Transverse colon (tissue), 4 donors: ENCODE measurements at regions not wholly inside any gene's neighbourhood (a gene's known extent, or its start where the extent isn't known, plus 50 kb on each side); places are given as distances from the start of the nearest gene placed in this dataset.

Source experiments
- DNase-seq: peaks from one replicate; pipeline ENCODE4 v3.0.0-alpha.2; 2019
- H3K27ac ChIP-seq, 4 donors: fragments of 200-600 bp; sonication (generic); 2 replicates each; pipeline ENCODE4 v1.5.1; 2016 to 2018; ENCODE audit warnings: inconsistent platforms in 4 of 4
- H3K27me3 ChIP-seq: fragments of 200-600 bp; sonication (generic); 2 replicates; pipeline ENCODE4 v1.5.1; 2017; ENCODE audit warnings: inconsistent platforms
- H3K36me3 ChIP-seq, 4 donors: fragments of 200-600 bp; sonication (generic); 2 replicates each; pipeline ENCODE4 v1.5.1; 2017 to 2019; ENCODE audit warnings: inconsistent platforms in 4 of 4
- H3K4me1 ChIP-seq, 4 donors: fragments of 200-600 bp; sonication (generic); 2 replicates each; pipeline ENCODE4 v1.5.1; 2017 to 2020; ENCODE audit warnings: inconsistent platforms in 4 of 4
- H3K4me3 ChIP-seq, 4 donors: fragments of 200-600 bp; sonication (generic); 1 replicate in 1 of 4; 2 replicates in 3 of 4; pipeline versions ENCODE4 v1.5.1 to v1.6.1; 2017 to 2019; ENCODE audit warnings: inconsistent platforms in 4 of 4
- H3K9me3 ChIP-seq, 2 donors: fragments of 200-600 bp; sonication (generic); 2 replicates each; pipeline ENCODE4 v1.5.1; 2017 to 2019; ENCODE audit warnings: inconsistent platforms in 2 of 2
- EP300 ChIP-seq: sonication (generic); formaldehyde crosslinking; IDR thresholded peaks from one replicate; pipeline ENCODE4 v1.6.1; 2017; ENCODE audit warnings: antibody characterized with exemption, low read depth
- POLR2A ChIP-seq: fragments of 450-650 bp; IDR thresholded peaks from one replicate; pipeline ENCODE4 v1.6.1; 2016; ENCODE audit warnings: antibody characterized with exemption, mild to moderate bottlenecking, moderate library complexity
- POLR2AphosphoS5 ChIP-seq, 3 donors: sonication (generic); formaldehyde crosslinking; IDR thresholded peaks; one replicate each; pipeline ENCODE4 v1.6.1; 2016; ENCODE audit warnings: antibody characterized with exemption in 3 of 3
- WGBS, 2 donors: methylation state at CpG; one replicate each; pipeline ENCODE4 v1.1.5; 2018; ENCODE audit warnings: low coverage in 1 of 2; 5-methylcytosine and 5-hydroxymethylcytosine counted together
- in situ Hi-C, 4 donors: fragments of 200-750 bp; cut with MboI; loops; one replicate each; pipeline versions ENCODE4 v1.15.0 to v1.15.1; 2017; ENCODE audit warnings: low sequenced_read_pairs in 3 of 4, low pct_ligation_motif_present in 1 of 4, low pct_unique_long_range_greater_than_20kb in 1 of 4
- intact Hi-C: fragments of 100-400 bp; cut with DNase I; formaldehyde crosslinking; loops from one replicate; pipeline ENCODE4 v1.15.1; 2023; ENCODE audit warnings: low total_unique reads
- TF ChIP-seq, protein P1 (sequence below), 5 experiments: fragments of 200-600 bp in 3 of 5; fragments of 450-650 bp in 2 of 5; sonication (generic) in 3 of 5; IDR thresholded peaks; 1 replicate in 2 of 5; 2 replicates in 3 of 5; pipeline ENCODE4 v1.5.1; 2016 to 2017; ENCODE audit warnings: antibody characterized with exemption in 5 of 5, inconsistent platforms in 3 of 5, mild to moderate bottlenecking in 2 of 5, moderate library complexity in 1 of 5

DNA sequence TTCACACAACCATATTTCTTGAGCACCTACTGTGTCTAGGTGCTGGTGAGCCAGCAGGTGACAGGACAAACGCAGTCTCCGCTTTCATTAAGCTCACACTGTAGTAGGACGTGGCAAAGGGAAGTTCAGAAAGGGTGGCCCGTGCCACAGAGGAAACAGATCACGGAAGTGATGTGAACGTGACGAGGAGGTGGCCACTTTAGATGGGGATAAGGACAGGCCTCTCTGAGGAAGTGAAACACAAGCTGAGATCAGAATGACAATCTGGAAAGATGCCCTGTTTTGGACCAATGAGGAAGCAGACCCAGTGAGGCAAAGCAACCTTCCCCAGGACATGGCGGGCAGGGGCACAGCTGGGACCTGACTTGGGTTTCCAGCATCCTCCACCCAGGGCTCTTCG lies 127.4 kb upstream of the PRMT8 start:
- no peaks in the 10 kb centered on the region for H3K36me3 ChIP-seq
- in situ Hi-C loops, result no loop called here
- intact Hi-C loops, result no loop called here
- no peak overlapping the region for H3K27ac ChIP-seq
- WGBS, 2 donors, result 65% methylated on average over 9 of the region's 9 CpGs; no CpG with 5 or more reads in 1 of the 2 donors
- no peak overlapping the region for H3K4me3 ChIP-seq
- no peak for TF ChIP-seq POLR2A
- no peak for TF ChIP-seq POLR2AphosphoS5 (IDR thresholded peaks at IDR 0.05)
- no peak for TF ChIP-seq EP300
- TF ChIP-seq, protein P1, sequence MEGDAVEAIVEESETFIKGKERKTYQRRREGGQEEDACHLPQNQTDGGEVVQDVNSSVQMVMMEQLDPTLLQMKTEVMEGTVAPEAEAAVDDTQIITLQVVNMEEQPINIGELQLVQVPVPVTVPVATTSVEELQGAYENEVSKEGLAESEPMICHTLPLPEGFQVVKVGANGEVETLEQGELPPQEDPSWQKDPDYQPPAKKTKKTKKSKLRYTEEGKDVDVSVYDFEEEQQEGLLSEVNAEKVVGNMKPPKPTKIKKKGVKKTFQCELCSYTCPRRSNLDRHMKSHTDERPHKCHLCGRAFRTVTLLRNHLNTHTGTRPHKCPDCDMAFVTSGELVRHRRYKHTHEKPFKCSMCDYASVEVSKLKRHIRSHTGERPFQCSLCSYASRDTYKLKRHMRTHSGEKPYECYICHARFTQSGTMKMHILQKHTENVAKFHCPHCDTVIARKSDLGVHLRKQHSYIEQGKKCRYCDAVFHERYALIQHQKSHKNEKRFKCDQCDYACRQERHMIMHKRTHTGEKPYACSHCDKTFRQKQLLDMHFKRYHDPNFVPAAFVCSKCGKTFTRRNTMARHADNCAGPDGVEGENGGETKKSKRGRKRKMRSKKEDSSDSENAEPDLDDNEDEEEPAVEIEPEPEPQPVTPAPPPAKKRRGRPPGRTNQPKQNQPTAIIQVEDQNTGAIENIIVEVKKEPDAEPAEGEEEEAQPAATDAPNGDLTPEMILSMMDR (IDR thresholded peaks at IDR 0.05), result no peak
- H3K4me1 ChIP-seq, result peaks cover 0 to 8% (median 5%) of the 10 kb centered on the region in 4 donors
- peaks cover 61% of the 10 kb centered on the region for H3K27me3 ChIP-seq
- no peaks in the 10 kb centered on the region for H3K9me3 ChIP-seq
- peak; percentile 19 for DNase-seq

DNA sequence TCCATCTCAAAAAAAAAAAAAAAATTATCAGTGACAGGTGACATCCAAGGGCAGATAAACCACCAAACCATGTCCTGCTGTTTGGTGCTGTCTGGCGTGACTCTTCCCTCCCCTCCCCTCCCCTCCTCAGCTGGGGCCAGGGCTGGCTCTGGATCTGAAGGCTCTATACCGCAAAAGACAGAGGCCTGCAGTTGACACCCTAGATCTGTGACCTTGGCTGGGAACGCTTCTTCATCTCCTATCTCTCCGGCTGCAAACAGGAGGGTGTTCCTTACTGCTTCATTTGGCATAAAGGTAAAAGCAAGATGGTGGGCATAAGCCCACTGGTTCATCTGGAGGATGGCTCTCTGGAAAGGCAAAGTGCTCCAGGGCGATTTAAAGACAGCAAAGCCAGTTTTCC lies 126.8 kb upstream of the PRMT8 start:
- in situ Hi-C loops, result no loop called here
- Histone ChIP-seq H3K36me3 (no peaks in the 10 kb centered on the region), H3K4me1 (peaks cover 0 to 8% (median 5%) of the 10 kb centered on the region in 4 donors), H3K9me3 (no peaks in the 10 kb centered on the region), H3K27ac (no peak overlapping the region), H3K27me3 (peaks cover 61% of the 10 kb centered on the region), H3K4me3 (no peak overlapping the region)
- no peak for DNase-seq
- 76 to 90% methylated on average over 2 to 5 of the region's 5 CpGs for WGBS, 2 donors
- intact Hi-C loops, result no loop called here
- TF ChIP-seq POLR2AphosphoS5 (IDR thresholded peaks at IDR 0.05) (no peak), POLR2A (no peak), EP300 (no peak)
- TF ChIP-seq, protein P1 (IDR thresholded peaks at IDR 0.05), result no peak

DNA sequence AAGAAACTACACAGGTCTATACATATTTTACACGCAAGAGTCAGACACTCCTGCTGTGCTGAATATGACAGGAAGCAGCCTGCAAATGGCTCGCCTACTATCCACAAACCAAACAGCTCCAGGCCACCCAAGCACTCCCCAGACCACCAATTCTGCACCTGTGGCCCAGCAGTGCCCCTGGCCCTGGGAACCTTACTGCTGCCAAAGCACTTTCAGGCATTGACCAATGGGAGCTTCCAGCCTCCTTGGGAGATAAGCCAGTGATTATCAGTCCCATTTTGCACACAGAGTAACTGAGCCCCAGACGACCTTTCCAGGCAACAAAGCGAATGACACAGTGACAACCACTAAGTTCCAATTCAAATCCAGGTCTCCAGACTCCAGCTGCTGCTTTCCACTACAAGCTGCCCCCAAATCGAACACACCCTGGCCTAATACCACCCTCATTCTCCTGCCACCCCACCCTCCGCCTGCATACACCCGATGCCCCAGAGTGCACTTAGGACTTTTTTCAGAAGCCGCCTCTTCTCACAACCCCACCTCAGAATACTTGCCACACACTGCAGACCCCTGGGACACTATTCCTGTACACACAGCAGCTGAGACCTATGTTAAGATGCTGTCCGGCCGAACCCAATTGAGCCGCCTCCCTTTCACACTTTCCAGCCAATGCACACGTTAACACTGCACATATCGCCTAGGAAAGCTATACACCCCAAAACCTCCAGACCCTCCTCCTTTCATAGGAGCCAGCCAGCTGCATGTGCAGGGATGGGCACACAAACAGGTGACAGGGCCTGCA lies 126.1 kb upstream of the PRMT8 start:
- no peak overlapping the region for H3K4me3 ChIP-seq
- peaks cover 61% of the 10 kb centered on the region for H3K27me3 ChIP-seq
- 76 to 85% methylated on average over 6 to 13 of the region's 13 CpGs for WGBS, 2 donors
- intact Hi-C loops, result no loop called here
- H3K4me1 ChIP-seq, result peaks cover 0 to 8% (median 5%) of the 10 kb centered on the region in 4 donors
- DNase-seq, result no peak
- in situ Hi-C loops, result no loop called here
- TF ChIP-seq POLR2AphosphoS5 (IDR thresholded peaks at IDR 0.05), result no peak
- H3K27ac ChIP-seq, result no peak overlapping the region
- no peaks in the 10 kb centered on the region for H3K36me3 ChIP-seq
- H3K9me3 ChIP-seq, result no peaks in the 10 kb centered on the region

DNA sequence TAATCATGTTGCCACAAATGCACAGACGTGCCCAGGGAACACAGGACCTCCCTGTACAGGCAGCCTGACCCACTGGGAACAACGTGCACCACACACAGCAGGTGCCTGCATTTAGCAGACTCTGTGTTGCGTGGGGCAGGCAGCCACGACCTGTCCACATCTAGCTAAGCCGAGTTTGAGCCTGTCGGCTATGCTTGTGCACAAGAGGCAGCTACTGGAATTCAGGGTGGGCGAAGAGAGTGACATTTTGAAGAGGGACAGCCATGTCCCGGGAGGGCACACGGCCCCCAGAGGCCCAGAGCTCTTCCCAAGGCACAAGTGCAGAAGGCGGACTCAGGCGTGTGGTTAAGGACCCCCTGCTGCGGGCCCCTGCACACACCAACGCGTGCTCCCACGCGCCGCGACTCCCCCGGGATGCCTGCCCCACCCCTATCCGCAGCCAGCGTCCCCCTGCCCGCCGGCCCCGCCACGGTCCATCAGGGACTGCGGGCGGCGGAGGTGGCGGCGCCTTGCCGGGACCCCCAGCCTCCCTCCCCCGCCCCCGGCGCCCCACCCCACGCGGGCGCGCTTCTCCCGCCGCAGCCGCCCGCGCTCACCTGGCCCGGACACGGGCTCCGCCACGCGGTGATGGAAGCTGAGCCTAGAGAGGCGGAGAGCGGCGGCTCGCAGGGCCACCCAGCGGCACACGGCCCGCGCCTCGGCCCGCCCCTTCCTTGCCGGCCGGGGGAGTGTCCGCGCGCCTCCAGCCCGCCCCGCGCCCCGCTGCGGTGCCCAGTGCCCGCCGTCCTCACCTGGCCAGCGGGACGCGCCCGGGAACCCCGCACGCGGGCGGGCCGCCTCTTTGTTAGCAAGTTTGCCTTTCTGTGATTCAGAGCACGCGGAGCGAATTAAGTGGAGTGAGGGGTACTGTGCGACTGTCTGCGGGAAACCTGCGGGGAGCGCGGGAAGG lies 125.3 kb upstream of the PRMT8 start:
- Histone ChIP-seq H3K27me3 (peaks cover 67% of the 10 kb centered on the region), H3K9me3 (no peaks in the 10 kb centered on the region), H3K4me1 (peaks cover 0 to 8% (median 5%) of the 10 kb centered on the region in 4 donors), H3K4me3 (peak overlapping the region in 3 of 4 donors; percentile 0 to 34 (median 32)), H3K27ac (no peak overlapping the region), H3K36me3 (no peaks in the 10 kb centered on the region)
- intact Hi-C loops, result no loop called here
- DNase-seq, result no peak
- 6% methylated on average over 49 of the region's 87 CpGs; no CpG with 5 or more reads in 1 of the 2 donors for WGBS, 2 donors
- in situ Hi-C loops, result no loop called here
- no peak for TF ChIP-seq POLR2AphosphoS5 (IDR thresholded peaks at IDR 0.05)
- TF ChIP-seq, protein P1 (IDR thresholded peaks at IDR 0.05), result no peak
- TF ChIP-seq POLR2A, result no peak
- TF ChIP-seq EP300, result no peak
